Hepatocyte (in vitro differentiated cells): ENCODE measurements at regions not wholly inside any gene's neighbourhood (a gene's known extent, or its start where the extent isn't known, plus 50 kb on each side); places are given as distances from the start of the nearest gene placed in this dataset.
A peak's percentile ranks its signal among the peaks of the same experiment; 100 is the strongest.
"Not testable (repeated sequence)": the region's sequence is repeated elsewhere in the genome, so short reads cannot be mapped to it uniquely, and the experiment has no call there.

Experiments used
- DNase-seq: peaks from one replicate; pipeline ENCODE4 v3.0.0-alpha.2; 2016; ENCODE audit warnings: low spot score
- H2AFZ ChIP-seq: fragments of 200-600 bp; sonication (generic); 2 replicates; pipeline ENCODE4 v1.6.0; 2016; ENCODE audit warnings: antibody characterized with exemption, mild to moderate bottlenecking
- H3K27ac ChIP-seq: fragments of 200-600 bp; sonication (generic); 2 replicates; pipeline ENCODE4 v1.5.1; 2016; ENCODE audit warnings: mild to moderate bottlenecking
- H3K27me3 ChIP-seq: fragments of 200-600 bp; sonication (generic); 2 replicates; pipeline ENCODE4 v1.6.1; 2016
- H3K36me3 ChIP-seq: fragments of 200-600 bp; sonication (generic); replicated peaks from 2 replicates; pipeline ENCODE4 v1.5.1; 2016; ENCODE audit warnings: low read depth; ENCODE audit not compliant: insufficient read depth
- H3K4me1 ChIP-seq: fragments of 200-600 bp; sonication (generic); 2 replicates; pipeline ENCODE4 v1.5.1; 2016; ENCODE audit warnings: mild to moderate bottlenecking, moderate library complexity; ENCODE audit not compliant: insufficient read depth
- H3K4me2 ChIP-seq: fragments of 200-600 bp; sonication (generic); 2 replicates; pipeline ENCODE4 v1.6.0; 2016
- H3K4me3 ChIP-seq: fragments of 200-600 bp; sonication (generic); 2 replicates; pipeline ENCODE4 v1.5.1; 2016; ENCODE audit warnings: mild to moderate bottlenecking
- H3K79me2 ChIP-seq: fragments of 200-600 bp; sonication (generic); 2 replicates; pipeline ENCODE4 v1.6.0; 2017; ENCODE audit warnings: mild to moderate bottlenecking
- H3K9me2 ChIP-seq: fragments of 200-600 bp; sonication (generic); replicated peaks from 2 replicates; pipeline ENCODE4 v1.6.0; 2017; ENCODE audit warnings: mild to moderate bottlenecking; ENCODE audit not compliant: insufficient read depth
- H3K9me3 ChIP-seq: fragments of 200-600 bp; sonication (generic); 2 replicates; pipeline ENCODE4 v1.5.1; 2016; ENCODE audit warnings: low read depth, mild to moderate bottlenecking
- H4K20me1 ChIP-seq: fragments of 200-600 bp; sonication (generic); 2 replicates; pipeline ENCODE4 v1.6.0; 2016; ENCODE audit warnings: mild to moderate bottlenecking; ENCODE audit not compliant: insufficient read depth, poor library complexity, severe bottlenecking
- CTCF ChIP-seq: fragments of 200-600 bp; sonication (generic); IDR thresholded peaks from 2 replicates; pipeline ENCODE4 v1.5.1; 2016; ENCODE audit warnings: antibody characterized with exemption, mild to moderate bottlenecking; ENCODE audit not compliant: poor library complexity
- EZH2 ChIP-seq: fragments of 200-600 bp; sonication (generic); IDR thresholded peaks from 2 replicates; pipeline ENCODE4 v1.6.1; 2016; ENCODE audit warnings: antibody characterized with exemption, mild to moderate bottlenecking, borderline replicate concordance
- EZH2phosphoT487 ChIP-seq: fragments of 200-600 bp; sonication (generic); IDR thresholded peaks from one replicate; pipeline ENCODE4 v1.6.1; 2018; ENCODE audit warnings: antibody characterized with exemption, mild to moderate bottlenecking, low read depth, moderate library complexity; ENCODE audit not compliant: unreplicated experiment, severe bottlenecking
- WGBS: methylation state at CpG from one replicate; pipeline ENCODE4 v1.1.6; 2016; ENCODE audit warnings: low lambda C conversion rate; ENCODE audit errors: missing lambda C conversion rate; 5-methylcytosine and 5-hydroxymethylcytosine counted together

- no peaks in the 10 kb centered on the region for H3K4me1 ChIP-seq
- H4K20me1 ChIP-seq = no peaks in the 10 kb centered on the region
- no peak for DNase-seq
- WGBS = 83% methylated on average over 1 of the region's 1 CpG
- H3K9me2 ChIP-seq = no peaks in the 10 kb centered on the region
- no peaks in the 10 kb centered on the region for H3K27me3 ChIP-seq
- H3K9me3 ChIP-seq = no peaks in the 10 kb centered on the region
- H2AFZ ChIP-seq = no peak overlapping the region
- no peaks in the 10 kb centered on the region for H3K36me3 ChIP-seq
- peaks cover 24% of the 10 kb centered on the region for H3K79me2 ChIP-seq
- no peak overlapping the region for H3K4me2 ChIP-seq
- H3K27ac ChIP-seq = no peak overlapping the region
- TF ChIP-seq EZH2phosphoT487 (no peak), EZH2 (no peak), CTCF (no peak)
- no peak overlapping the region for H3K4me3 ChIP-seq
Measured at GRCh38 chr3:51610708-51611107, 60.3 kb upstream of the TEX264 start.

DNA sequence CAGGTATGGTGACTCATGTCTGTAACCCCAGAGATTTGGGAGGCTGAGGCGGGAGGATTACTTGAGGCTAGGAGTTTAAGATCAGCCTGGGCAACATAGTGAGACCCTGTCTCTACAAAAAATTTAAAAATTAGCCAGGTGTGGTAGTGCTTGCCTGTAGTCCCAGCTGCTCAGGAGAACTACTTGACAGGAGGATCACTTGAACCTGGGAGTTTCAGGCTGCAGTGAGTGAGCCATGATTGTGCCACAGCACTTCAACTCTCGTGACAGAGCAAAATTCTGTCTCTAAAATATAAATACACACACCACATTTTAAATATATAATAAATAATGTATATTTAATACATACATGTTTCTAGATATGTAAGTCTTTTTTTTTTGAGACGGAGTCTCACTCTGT is 53.5 kb upstream of the TEX264 start:
- TF ChIP-seq EZH2phosphoT487 (no peak), CTCF (no peak), EZH2 (no peak)
- Histone ChIP-seq H3K4me1 (peaks cover 22% of the 10 kb centered on the region), H3K9me2 (no peaks in the 10 kb centered on the region), H4K20me1 (no peaks in the 10 kb centered on the region), H3K36me3 (no peaks in the 10 kb centered on the region), H3K9me3 (no peaks in the 10 kb centered on the region), H3K4me2 (no peak overlapping the region), H3K27me3 (no peaks in the 10 kb centered on the region), H3K27ac (no peak overlapping the region), H3K79me2 (peaks cover 47% of the 10 kb centered on the region), H2AFZ (no peak overlapping the region), H3K4me3 (no peak overlapping the region)
- WGBS = 97% methylated on average over 3 of the region's 3 CpGs
- DNase-seq = no peak

DNA sequence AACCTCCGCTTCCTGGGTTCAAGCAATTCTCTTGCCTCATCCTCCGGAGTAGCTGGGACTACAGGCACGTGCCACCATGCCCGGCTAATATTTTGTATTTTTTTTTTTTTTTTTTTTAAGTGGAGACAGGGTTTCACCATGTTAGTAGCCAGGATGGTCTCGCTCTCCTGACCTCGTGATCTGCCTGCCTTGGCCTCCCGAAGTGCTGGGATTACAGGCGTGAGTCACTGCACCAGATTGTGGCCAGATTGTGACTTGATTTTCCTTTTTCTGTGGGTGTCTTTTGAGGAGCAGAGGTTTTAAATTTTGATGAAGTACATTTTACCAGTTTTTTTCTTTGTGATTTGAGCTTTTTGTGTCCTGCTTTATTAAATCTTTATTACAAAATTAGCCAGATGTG is 53.0 kb upstream of the TEX264 start:
- not testable (repeated sequence) for H2AFZ ChIP-seq, H3K27me3 ChIP-seq, DNase-seq, H3K4me3 ChIP-seq, H3K9me2 ChIP-seq, H3K36me3 ChIP-seq, H3K4me2 ChIP-seq, H3K9me3 ChIP-seq, H3K27ac ChIP-seq, H4K20me1 ChIP-seq
- WGBS = 89% methylated on average over 8 of the region's 8 CpGs
- Histone ChIP-seq H3K4me1 (peaks cover 22% of the 10 kb centered on the region), H3K79me2 (peaks cover 47% of the 10 kb centered on the region)

DNA sequence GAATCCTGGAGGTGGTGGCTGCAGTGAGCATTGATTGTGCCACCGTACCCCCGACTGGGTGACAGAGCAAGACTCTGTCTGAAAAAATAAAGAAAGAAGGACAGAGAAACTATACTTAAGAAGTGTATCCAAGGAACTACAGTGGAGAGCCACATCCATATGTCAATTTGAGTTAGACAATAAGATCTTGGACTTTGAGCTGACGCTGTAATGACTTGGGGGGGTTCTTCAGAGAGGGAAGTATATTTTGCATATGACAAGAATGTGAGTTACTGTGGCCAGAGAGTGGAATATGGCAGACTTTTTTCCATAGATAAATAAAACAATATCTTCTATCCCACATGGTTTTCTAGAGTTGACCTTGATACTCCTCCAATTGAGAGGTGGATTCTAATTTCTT is 52.6 kb upstream of the TEX264 start:
- no peaks in the 10 kb centered on the region for H4K20me1 ChIP-seq
- H3K79me2 ChIP-seq = peaks cover 50% of the 10 kb centered on the region
- H3K4me3 ChIP-seq = no peak overlapping the region
- peak; percentile 10 for DNase-seq
- no peaks in the 10 kb centered on the region for H3K36me3 ChIP-seq
- peaks cover 22% of the 10 kb centered on the region for H3K4me1 ChIP-seq
- no peaks in the 10 kb centered on the region for H3K27me3 ChIP-seq
- WGBS = 96% methylated on average over 3 of the region's 3 CpGs
- no peak for TF ChIP-seq EZH2
- no peak for TF ChIP-seq CTCF
- TF ChIP-seq EZH2phosphoT487 = no peak
- no peaks in the 10 kb centered on the region for H3K9me3 ChIP-seq
- no peak overlapping the region for H2AFZ ChIP-seq
- no peak overlapping the region for H3K4me2 ChIP-seq
- no peaks in the 10 kb centered on the region for H3K9me2 ChIP-seq
- peak overlapping the region; percentile 10 for H3K27ac ChIP-seq
